Fibroblast of lung (primary cell): ENCODE measurements at regions not wholly inside any gene's neighbourhood (a gene's known extent, or its start where the extent isn't known, plus 50 kb on each side); places are given as distances from the start of the nearest gene placed in this dataset.

Experiments
- EZH2 ChIP-seq: IDR thresholded peaks from 2 replicates; pipeline ENCODE4 v1.5.1; 2012; ENCODE audit warnings: low read length, control low read depth, mild to moderate bottlenecking; ENCODE audit errors: missing control alignments
- TF ChIP-seq, protein P1 (sequence below), 2 donors: IDR thresholded peaks in 1 of 2; conservative IDR thresholded peaks in 1 of 2; 1 replicate in 1 of 2; 2 replicates in 1 of 2; pipeline ENCODE4 v1.5.1; 2011 to 2012; ENCODE audit warnings: low read length in 2 of 2, control low read depth in 1 of 2, inconsistent platforms in 1 of 2, low read depth in 1 of 2, mild to moderate bottlenecking in 1 of 2

DNA sequence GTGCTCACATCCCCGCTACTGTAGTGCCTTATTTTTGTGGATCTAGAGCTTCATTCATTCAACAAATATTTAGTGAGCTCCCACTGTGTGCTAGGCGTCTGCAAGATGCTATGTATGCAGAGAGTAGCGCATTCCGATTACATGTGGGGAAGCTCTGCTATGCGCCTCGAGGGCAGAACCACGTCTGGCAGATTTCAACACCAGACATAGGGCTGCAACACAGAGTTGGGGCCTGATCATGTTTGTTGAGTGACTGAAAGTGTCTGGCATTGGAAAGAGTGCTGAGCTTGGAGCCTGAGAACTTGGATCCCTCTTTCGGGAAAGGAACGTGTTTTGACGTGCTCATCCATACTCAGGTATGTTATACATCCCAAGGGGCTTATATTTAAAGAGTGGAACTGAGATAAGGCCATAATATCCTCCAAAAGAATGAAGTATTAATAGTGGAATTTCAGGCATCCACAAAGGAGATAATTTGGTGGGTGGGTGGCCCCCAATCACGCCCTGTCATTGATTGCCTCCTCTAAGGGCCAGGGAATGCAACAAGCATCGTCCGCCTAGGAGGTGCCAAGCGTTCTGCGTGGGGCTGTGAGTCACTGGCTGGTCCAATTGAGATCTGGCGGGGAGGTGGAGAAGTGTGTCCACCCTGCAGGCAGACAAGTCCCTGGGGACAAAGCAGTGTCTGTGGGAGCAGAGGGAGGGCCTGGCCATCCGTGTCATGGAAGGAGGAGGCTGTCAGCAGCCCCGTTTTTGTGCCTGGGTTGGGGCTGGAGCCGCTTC, 62.8 kb upstream of the ZBTB40 start:
- TF ChIP-seq, protein P1, sequence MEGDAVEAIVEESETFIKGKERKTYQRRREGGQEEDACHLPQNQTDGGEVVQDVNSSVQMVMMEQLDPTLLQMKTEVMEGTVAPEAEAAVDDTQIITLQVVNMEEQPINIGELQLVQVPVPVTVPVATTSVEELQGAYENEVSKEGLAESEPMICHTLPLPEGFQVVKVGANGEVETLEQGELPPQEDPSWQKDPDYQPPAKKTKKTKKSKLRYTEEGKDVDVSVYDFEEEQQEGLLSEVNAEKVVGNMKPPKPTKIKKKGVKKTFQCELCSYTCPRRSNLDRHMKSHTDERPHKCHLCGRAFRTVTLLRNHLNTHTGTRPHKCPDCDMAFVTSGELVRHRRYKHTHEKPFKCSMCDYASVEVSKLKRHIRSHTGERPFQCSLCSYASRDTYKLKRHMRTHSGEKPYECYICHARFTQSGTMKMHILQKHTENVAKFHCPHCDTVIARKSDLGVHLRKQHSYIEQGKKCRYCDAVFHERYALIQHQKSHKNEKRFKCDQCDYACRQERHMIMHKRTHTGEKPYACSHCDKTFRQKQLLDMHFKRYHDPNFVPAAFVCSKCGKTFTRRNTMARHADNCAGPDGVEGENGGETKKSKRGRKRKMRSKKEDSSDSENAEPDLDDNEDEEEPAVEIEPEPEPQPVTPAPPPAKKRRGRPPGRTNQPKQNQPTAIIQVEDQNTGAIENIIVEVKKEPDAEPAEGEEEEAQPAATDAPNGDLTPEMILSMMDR (conservative IDR thresholded peaks at IDR 0.05 in 1 of 2, IDR thresholded peaks at IDR 0.05 in 1 of 2; ENCODE audit: low read depth in 1 of 2, low read length in 2 of 2): no peak
- no peak for TF ChIP-seq EZH2
